Liver (tissue), 3 donors: ENCODE measurements at regions not wholly inside any gene's neighbourhood (a gene's known extent, or its start where the extent isn't known, plus 50 kb on each side); places are given as distances from the start of the nearest gene placed in this dataset.

ENCODE experiments used
- EGR1 ChIP-seq, 2 donors: IDR thresholded peaks; 2 replicates each; pipeline ENCODE4 v1.6.1; 2016 to 2018; ENCODE audit warnings: antibody characterized with exemption in 2 of 2, low read depth in 2 of 2
- FOXA1 ChIP-seq: IDR thresholded peaks from 2 replicates; pipeline ENCODE4 v1.6.1; 2016; ENCODE audit warnings: antibody characterized with exemption
- GABPA ChIP-seq, 2 donors: IDR thresholded peaks in 1 of 2; conservative IDR thresholded peaks in 1 of 2; 2 replicates each; pipeline ENCODE4 v1.6.1; 2016; ENCODE audit warnings: antibody characterized with exemption in 2 of 2, mild to moderate bottlenecking in 1 of 2, moderate library complexity in 1 of 2
- RAD21 ChIP-seq, 2 donors: IDR thresholded peaks; 2 replicates each; pipeline ENCODE4 v1.6.1; 2016; ENCODE audit warnings: antibody characterized with exemption in 2 of 2, mild to moderate bottlenecking in 2 of 2
- SP1 ChIP-seq: IDR thresholded peaks from 2 replicates; pipeline ENCODE4 v1.6.1; 2018; ENCODE audit warnings: antibody characterized with exemption, mild to moderate bottlenecking
- TAF1 ChIP-seq: conservative IDR thresholded peaks from 2 replicates; pipeline ENCODE4 v1.6.1; 2016; ENCODE audit warnings: antibody characterized with exemption, mild to moderate bottlenecking
- TF ChIP-seq, protein P1 (sequence below): fragments of 150-350 bp; IDR thresholded peaks from 2 replicates; pipeline ENCODE4 v1.5.1; 2017; ENCODE audit warnings: improper control_type of control experiment, low read depth, low read length; ENCODE audit not compliant: missing input control
- TF ChIP-seq, protein P2 (sequence below): IDR thresholded peaks from 2 replicates; pipeline ENCODE4 v1.6.1; 2016; ENCODE audit warnings: antibody characterized with exemption, mild to moderate bottlenecking
- TF ChIP-seq, protein P3 (sequence below): IDR thresholded peaks from 2 replicates; pipeline ENCODE4 v1.6.1; 2016; ENCODE audit warnings: antibody characterized with exemption
- TF ChIP-seq, protein P4 (sequence below): IDR thresholded peaks from 2 replicates; pipeline ENCODE4 v1.6.1; 2016; ENCODE audit warnings: antibody characterized with exemption
- donor health status: healthy.
- donor health status: healthy.

DNA sequence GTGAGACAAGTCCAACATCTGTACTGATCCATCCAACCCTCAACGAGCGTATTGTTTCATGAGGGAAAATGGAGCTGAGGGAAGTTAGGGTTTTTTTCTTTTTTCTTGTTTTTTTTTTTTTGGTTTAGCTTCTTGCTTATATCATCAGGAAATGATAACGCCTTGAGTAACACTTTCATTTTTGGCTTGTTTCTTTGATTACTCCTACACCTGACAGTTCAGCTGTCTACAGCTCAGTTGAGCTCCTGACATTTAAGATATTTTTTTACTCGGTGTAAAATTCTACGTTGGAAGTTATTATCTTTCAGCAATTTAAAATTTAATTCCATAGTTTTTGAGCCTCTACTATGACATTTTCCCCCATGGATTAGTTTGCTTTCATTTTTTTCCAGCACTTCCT lies 691.0 kb upstream of the HTR2C start:
- TF ChIP-seq, protein P1, sequence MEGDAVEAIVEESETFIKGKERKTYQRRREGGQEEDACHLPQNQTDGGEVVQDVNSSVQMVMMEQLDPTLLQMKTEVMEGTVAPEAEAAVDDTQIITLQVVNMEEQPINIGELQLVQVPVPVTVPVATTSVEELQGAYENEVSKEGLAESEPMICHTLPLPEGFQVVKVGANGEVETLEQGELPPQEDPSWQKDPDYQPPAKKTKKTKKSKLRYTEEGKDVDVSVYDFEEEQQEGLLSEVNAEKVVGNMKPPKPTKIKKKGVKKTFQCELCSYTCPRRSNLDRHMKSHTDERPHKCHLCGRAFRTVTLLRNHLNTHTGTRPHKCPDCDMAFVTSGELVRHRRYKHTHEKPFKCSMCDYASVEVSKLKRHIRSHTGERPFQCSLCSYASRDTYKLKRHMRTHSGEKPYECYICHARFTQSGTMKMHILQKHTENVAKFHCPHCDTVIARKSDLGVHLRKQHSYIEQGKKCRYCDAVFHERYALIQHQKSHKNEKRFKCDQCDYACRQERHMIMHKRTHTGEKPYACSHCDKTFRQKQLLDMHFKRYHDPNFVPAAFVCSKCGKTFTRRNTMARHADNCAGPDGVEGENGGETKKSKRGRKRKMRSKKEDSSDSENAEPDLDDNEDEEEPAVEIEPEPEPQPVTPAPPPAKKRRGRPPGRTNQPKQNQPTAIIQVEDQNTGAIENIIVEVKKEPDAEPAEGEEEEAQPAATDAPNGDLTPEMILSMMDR = no peak
- no peak for TF ChIP-seq RAD21 (IDR thresholded peaks at IDR 0.05)
- no peak for TF ChIP-seq TAF1
- TF ChIP-seq EGR1 (IDR thresholded peaks at IDR 0.05; ENCODE audit: low read depth in 2 of 2) = no peak
- TF ChIP-seq GABPA (IDR thresholded peaks at IDR 0.05 in 1 of 2, conservative IDR thresholded peaks at IDR 0.05 in 1 of 2) = no peak
- TF ChIP-seq FOXA1 = no peak
- TF ChIP-seq, protein P2, sequence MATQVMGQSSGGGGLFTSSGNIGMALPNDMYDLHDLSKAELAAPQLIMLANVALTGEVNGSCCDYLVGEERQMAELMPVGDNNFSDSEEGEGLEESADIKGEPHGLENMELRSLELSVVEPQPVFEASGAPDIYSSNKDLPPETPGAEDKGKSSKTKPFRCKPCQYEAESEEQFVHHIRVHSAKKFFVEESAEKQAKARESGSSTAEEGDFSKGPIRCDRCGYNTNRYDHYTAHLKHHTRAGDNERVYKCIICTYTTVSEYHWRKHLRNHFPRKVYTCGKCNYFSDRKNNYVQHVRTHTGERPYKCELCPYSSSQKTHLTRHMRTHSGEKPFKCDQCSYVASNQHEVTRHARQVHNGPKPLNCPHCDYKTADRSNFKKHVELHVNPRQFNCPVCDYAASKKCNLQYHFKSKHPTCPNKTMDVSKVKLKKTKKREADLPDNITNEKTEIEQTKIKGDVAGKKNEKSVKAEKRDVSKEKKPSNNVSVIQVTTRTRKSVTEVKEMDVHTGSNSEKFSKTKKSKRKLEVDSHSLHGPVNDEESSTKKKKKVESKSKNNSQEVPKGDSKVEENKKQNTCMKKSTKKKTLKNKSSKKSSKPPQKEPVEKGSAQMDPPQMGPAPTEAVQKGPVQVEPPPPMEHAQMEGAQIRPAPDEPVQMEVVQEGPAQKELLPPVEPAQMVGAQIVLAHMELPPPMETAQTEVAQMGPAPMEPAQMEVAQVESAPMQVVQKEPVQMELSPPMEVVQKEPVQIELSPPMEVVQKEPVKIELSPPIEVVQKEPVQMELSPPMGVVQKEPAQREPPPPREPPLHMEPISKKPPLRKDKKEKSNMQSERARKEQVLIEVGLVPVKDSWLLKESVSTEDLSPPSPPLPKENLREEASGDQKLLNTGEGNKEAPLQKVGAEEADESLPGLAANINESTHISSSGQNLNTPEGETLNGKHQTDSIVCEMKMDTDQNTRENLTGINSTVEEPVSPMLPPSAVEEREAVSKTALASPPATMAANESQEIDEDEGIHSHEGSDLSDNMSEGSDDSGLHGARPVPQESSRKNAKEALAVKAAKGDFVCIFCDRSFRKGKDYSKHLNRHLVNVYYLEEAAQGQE = no peak
- TF ChIP-seq, protein P3, sequence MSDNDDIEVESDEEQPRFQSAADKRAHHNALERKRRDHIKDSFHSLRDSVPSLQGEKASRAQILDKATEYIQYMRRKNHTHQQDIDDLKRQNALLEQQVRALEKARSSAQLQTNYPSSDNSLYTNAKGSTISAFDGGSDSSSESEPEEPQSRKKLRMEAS = no peak
- no peak for TF ChIP-seq SP1
- TF ChIP-seq, protein P4, sequence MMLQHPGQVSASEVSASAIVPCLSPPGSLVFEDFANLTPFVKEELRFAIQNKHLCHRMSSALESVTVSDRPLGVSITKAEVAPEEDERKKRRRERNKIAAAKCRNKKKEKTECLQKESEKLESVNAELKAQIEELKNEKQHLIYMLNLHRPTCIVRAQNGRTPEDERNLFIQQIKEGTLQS = no peak
